ENCODE measurements at regions not wholly inside any gene's neighbourhood (a gene's known extent, or its start where the extent isn't known, plus 50 kb on each side); places are given as distances from the start of the nearest gene placed in this dataset.

DNA sequence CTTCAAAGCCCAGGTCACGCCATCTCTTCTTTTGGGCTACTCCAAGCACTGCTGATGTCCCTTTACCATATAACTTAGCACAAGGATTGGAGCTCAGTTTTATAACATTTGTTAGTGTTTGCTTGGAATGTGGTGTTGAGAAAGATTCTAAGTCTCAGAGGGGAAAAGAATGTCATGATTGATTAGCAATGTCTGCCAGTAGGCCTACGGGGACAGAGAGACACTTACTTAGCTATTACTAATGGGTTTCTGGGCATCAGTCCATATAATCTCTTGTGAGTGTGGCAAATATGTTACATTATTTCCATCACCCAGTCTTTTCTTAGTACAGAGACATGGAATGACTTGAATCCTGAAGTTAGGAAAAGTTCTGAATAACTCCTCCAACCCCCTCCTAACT, 75.4 kb upstream of the FSHB start:
- Histone ChIP-seq H3K9me3 (ENCODE audit: low read depth) (no peaks in the 10 kb centered on the region), H3K36me3 (ENCODE audit: low read depth) (no peaks in the 10 kb centered on the region), H3K4me2 (ENCODE audit: unreplicated experiment) (no peak overlapping the region), H3K9me2 (ENCODE audit: insufficient read depth) (no peaks in the 10 kb centered on the region), H3K27ac (no peak overlapping the region), H3K79me2 (ENCODE audit: insufficient read depth) (no peaks in the 10 kb centered on the region), H4K20me1 (ENCODE audit: insufficient read depth) (no peaks in the 10 kb centered on the region), H3F3A (ENCODE audit: insufficient read depth) (no peaks in the 10 kb centered on the region), H3K9ac (no peak overlapping the region), H3K4me1 (ENCODE audit: insufficient read depth) (no peaks in the 10 kb centered on the region), H3K27me3 (replicated peaks; ENCODE audit: insufficient read depth) (no peaks in the 10 kb centered on the region), H3K4me3 (no peak overlapping the region), H2AFZ (no peak overlapping the region)
- 31 to 40% methylated on average over 2 of the region's 2 CpGs for WGBS, 2 experiments (ENCODE audit: low coverage in 1 of 2, low lambda C conversion rate in 2 of 2, missing lambda C conversion rate in 2 of 2)
- in situ Hi-C loops (cut with MboI): no loop called here
- DNase-seq: peak; percentile 43
- TF ChIP-seq EZH2phosphoT487 (IDR thresholded peaks at IDR 0.05; ENCODE audit: insufficient read depth, low read depth): no peak
- no peak for TF ChIP-seq EZH2 (IDR thresholded peaks at IDR 0.05; ENCODE audit: insufficient read depth, poor library complexity, severe bottlenecking)

DNA sequence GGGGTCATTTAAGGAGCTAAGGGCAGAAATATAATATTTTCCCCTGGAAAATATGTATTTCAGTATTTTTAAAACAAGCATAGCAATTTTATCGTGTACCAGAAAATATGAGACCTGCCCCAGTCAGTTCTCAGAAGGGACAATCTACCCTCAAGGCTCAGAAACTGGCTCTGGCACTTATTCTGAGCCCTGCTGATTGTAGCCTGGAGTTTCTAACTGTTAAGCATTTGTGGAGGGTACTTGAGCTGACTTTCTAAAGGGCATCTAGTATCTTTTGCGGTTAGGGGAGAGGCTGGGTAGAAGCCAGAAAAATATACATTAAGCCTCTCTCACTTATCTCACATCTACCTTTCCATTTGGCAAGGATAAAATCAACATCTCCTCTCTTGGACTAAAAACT, 71.3 kb upstream of the FSHB start:
- Histone ChIP-seq H3K9ac (no peak overlapping the region), H4K20me1 (ENCODE audit: insufficient read depth) (no peaks in the 10 kb centered on the region), H3K4me2 (ENCODE audit: unreplicated experiment) (no peak overlapping the region), H3K4me1 (ENCODE audit: insufficient read depth) (no peaks in the 10 kb centered on the region), H3K27ac (no peak overlapping the region), H3K4me3 (no peak overlapping the region), H2AFZ (no peak overlapping the region), H3K9me3 (ENCODE audit: low read depth) (no peaks in the 10 kb centered on the region), H3K9me2 (ENCODE audit: insufficient read depth) (no peaks in the 10 kb centered on the region), H3F3A (ENCODE audit: insufficient read depth) (no peaks in the 10 kb centered on the region), H3K79me2 (ENCODE audit: insufficient read depth) (no peaks in the 10 kb centered on the region), H3K36me3 (ENCODE audit: low read depth) (no peaks in the 10 kb centered on the region), H3K27me3 (replicated peaks; ENCODE audit: insufficient read depth) (no peaks in the 10 kb centered on the region)
- WGBS, 2 experiments (ENCODE audit: low coverage in 1 of 2, low lambda C conversion rate in 2 of 2, missing lambda C conversion rate in 2 of 2): 25 to 27% methylated on average over 2 of the region's 2 CpGs
- in situ Hi-C loops (cut with MboI): no loop called here
- DNase-seq: no peak
- TF ChIP-seq EZH2phosphoT487 (IDR thresholded peaks at IDR 0.05; ENCODE audit: insufficient read depth, low read depth): no peak
- no peak for TF ChIP-seq EZH2 (IDR thresholded peaks at IDR 0.05; ENCODE audit: insufficient read depth, poor library complexity, severe bottlenecking)

DNA sequence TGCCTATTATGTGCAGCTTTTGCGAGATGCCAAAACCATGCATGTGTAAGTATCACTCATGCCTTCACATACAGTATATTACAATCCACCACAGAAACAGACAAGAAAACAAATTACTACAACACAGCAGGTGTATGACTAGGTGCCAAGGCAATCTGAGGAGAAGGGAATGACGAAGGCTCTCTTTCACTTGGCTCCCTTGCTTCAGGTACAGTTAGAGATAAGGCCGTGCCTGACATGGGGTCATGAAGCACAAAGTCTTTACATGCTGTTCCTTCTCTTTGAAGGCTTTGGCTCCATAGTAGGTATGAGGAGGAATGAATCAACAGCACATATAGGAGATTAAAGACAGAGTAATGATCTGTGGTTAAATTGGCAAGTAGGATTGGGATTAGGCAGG, 65.2 kb upstream of the FSHB start:
- no peaks in the 10 kb centered on the region for H3F3A ChIP-seq (ENCODE audit: insufficient read depth)
- H3K9ac ChIP-seq: no peak overlapping the region
- TF ChIP-seq EZH2phosphoT487 (IDR thresholded peaks at IDR 0.05; ENCODE audit: insufficient read depth, low read depth) (no peak), EZH2 (IDR thresholded peaks at IDR 0.05; ENCODE audit: insufficient read depth, poor library complexity, severe bottlenecking) (no peak)
- no peaks in the 10 kb centered on the region for H3K9me2 ChIP-seq (ENCODE audit: insufficient read depth)
- no peak overlapping the region for H2AFZ ChIP-seq
- no peaks in the 10 kb centered on the region for H3K4me1 ChIP-seq (ENCODE audit: insufficient read depth)
- no peak for DNase-seq
- 37 to 40% methylated on average over 3 of the region's 3 CpGs for WGBS, 2 experiments (ENCODE audit: low coverage in 1 of 2, low lambda C conversion rate in 2 of 2, missing lambda C conversion rate in 2 of 2)
- no peaks in the 10 kb centered on the region for H3K36me3 ChIP-seq (ENCODE audit: low read depth)
- H3K27me3 ChIP-seq (replicated peaks; ENCODE audit: insufficient read depth): no peaks in the 10 kb centered on the region
- in situ Hi-C loops (cut with MboI): no loop called here
- no peak overlapping the region for H3K4me2 ChIP-seq (ENCODE audit: unreplicated experiment)
- no peak overlapping the region for H3K27ac ChIP-seq
- H3K4me3 ChIP-seq: no peak overlapping the region
- H4K20me1 ChIP-seq (ENCODE audit: insufficient read depth): no peaks in the 10 kb centered on the region
- H3K79me2 ChIP-seq (ENCODE audit: insufficient read depth): no peaks in the 10 kb centered on the region
- no peaks in the 10 kb centered on the region for H3K9me3 ChIP-seq (ENCODE audit: low read depth)

DNA sequence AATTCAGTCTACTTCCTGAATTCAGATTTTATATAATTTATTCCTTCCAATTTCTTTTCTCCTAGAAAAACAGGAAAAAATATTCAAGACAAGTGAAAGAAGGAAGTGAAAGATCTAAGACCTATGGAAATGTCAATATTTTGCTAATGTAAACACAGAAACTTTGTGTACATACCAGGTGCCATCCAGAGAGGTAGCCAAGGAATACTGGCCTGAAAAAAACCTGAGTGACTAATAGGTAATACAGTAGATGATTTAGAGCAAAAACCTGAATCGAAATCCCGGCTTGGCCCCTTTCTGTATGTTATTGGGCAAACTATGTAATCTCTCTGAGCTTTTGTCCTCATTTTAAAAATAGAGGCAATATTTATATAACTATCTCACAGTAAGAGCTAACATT, 59.2 kb upstream of the FSHB start:
- no peak for TF ChIP-seq EZH2 (IDR thresholded peaks at IDR 0.05; ENCODE audit: insufficient read depth, poor library complexity, severe bottlenecking)
- TF ChIP-seq EZH2phosphoT487 (IDR thresholded peaks at IDR 0.05; ENCODE audit: insufficient read depth, low read depth): no peak
- Histone ChIP-seq H3K9me2 (ENCODE audit: insufficient read depth) (no peaks in the 10 kb centered on the region), H3K79me2 (ENCODE audit: insufficient read depth) (no peaks in the 10 kb centered on the region), H3K27ac (no peak overlapping the region), H3K4me1 (ENCODE audit: insufficient read depth) (no peaks in the 10 kb centered on the region), H3K4me2 (ENCODE audit: unreplicated experiment) (no peak overlapping the region), H3K9me3 (ENCODE audit: low read depth) (no peaks in the 10 kb centered on the region), H3K9ac (no peak overlapping the region), H3K4me3 (no peak overlapping the region), H2AFZ (no peak overlapping the region), H3K36me3 (ENCODE audit: low read depth) (no peaks in the 10 kb centered on the region), H4K20me1 (ENCODE audit: insufficient read depth) (no peaks in the 10 kb centered on the region), H3K27me3 (replicated peaks; ENCODE audit: insufficient read depth) (no peaks in the 10 kb centered on the region), H3F3A (ENCODE audit: insufficient read depth) (no peaks in the 10 kb centered on the region)
- no peak for DNase-seq
- in situ Hi-C loops (cut with MboI): no loop called here
- WGBS, 2 experiments (ENCODE audit: low coverage in 1 of 2, low lambda C conversion rate in 2 of 2, missing lambda C conversion rate in 2 of 2): 28 to 47% methylated on average over 2 of the region's 2 CpGs

DNA sequence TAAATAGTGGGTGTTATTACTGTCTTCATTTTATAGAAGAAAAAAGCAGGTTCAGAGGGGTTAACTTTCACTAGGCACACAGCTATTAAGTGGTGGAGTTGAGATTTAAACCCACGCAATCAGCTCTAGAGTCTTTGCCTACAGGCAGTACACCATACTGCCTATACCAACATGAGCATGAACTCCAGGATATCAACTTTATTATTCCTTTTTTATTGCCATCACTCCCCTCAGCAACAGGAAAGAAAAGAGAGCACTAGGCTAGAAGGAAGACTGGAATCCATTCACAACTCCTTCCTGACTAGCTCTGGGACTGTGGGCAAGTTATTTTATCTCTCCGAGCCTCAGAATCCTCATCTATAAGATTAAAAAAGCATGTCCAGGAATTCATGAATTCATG, 58.7 kb upstream of the FSHB start:
- Histone ChIP-seq H3K9ac (no peak overlapping the region), H3K4me1 (ENCODE audit: insufficient read depth) (no peaks in the 10 kb centered on the region), H4K20me1 (ENCODE audit: insufficient read depth) (no peaks in the 10 kb centered on the region), H3K27me3 (replicated peaks; ENCODE audit: insufficient read depth) (no peaks in the 10 kb centered on the region), H3K79me2 (ENCODE audit: insufficient read depth) (no peaks in the 10 kb centered on the region), H2AFZ (no peak overlapping the region), H3K4me2 (ENCODE audit: unreplicated experiment) (no peak overlapping the region), H3K9me3 (ENCODE audit: low read depth) (no peaks in the 10 kb centered on the region), H3K36me3 (ENCODE audit: low read depth) (no peaks in the 10 kb centered on the region), H3K9me2 (ENCODE audit: insufficient read depth) (no peaks in the 10 kb centered on the region), H3K27ac (no peak overlapping the region), H3F3A (ENCODE audit: insufficient read depth) (no peaks in the 10 kb centered on the region), H3K4me3 (no peak overlapping the region)
- WGBS, 2 experiments (ENCODE audit: low coverage in 1 of 2, low lambda C conversion rate in 2 of 2, missing lambda C conversion rate in 2 of 2): 29 to 37% methylated on average over 2 of the region's 2 CpGs
- in situ Hi-C loops (cut with MboI): no loop called here
- TF ChIP-seq EZH2 (IDR thresholded peaks at IDR 0.05; ENCODE audit: insufficient read depth, poor library complexity, severe bottlenecking) (no peak), EZH2phosphoT487 (IDR thresholded peaks at IDR 0.05; ENCODE audit: insufficient read depth, low read depth) (no peak)
- no peak for DNase-seq
